DND-41 (cell line): ENCODE measurements at regions not wholly inside any gene's neighbourhood (a gene's known extent, or its start where the extent isn't known, plus 50 kb on each side); places are given as distances from the start of the nearest gene placed in this dataset.

ENCODE experiments used
- EZH2 ChIP-seq: IDR thresholded peaks from 3 replicates; pipeline ENCODE4 v1.6.1; 2012; ENCODE audit warnings: borderline replicate concordance, low read depth, mild to moderate bottlenecking, moderate library complexity, low read length, inconsistent platforms; ENCODE audit not compliant: severe bottlenecking
- TF ChIP-seq, protein P1 (sequence below): IDR thresholded peaks from 2 replicates; pipeline ENCODE4 v1.5.1; 2012; ENCODE audit warnings: borderline replicate concordance, low read length, moderate library complexity, mild to moderate bottlenecking; ENCODE audit not compliant: poor library complexity, severe bottlenecking; ENCODE audit errors: extremely low read depth

DNA sequence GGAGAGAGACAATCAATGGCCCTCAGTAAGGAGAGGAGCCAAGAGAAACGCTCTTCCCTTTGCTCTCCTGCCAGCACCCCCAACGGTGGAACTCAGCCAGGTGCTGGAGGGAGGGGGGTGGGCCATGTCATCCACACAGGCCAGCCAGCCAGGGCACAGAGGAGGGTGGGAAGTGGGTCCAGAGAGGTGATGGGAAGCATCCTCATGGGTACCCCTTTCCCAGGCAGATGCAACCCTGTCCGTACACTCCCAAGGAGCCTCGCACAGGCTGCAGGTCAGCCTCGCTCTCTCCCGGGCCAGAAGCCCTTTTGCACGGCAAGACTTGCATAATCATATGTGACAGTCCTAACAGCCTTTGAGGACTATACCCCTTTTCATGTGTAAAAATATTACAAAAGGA, 142.0 kb upstream of the NAMPT start:
- TF ChIP-seq, protein P1, sequence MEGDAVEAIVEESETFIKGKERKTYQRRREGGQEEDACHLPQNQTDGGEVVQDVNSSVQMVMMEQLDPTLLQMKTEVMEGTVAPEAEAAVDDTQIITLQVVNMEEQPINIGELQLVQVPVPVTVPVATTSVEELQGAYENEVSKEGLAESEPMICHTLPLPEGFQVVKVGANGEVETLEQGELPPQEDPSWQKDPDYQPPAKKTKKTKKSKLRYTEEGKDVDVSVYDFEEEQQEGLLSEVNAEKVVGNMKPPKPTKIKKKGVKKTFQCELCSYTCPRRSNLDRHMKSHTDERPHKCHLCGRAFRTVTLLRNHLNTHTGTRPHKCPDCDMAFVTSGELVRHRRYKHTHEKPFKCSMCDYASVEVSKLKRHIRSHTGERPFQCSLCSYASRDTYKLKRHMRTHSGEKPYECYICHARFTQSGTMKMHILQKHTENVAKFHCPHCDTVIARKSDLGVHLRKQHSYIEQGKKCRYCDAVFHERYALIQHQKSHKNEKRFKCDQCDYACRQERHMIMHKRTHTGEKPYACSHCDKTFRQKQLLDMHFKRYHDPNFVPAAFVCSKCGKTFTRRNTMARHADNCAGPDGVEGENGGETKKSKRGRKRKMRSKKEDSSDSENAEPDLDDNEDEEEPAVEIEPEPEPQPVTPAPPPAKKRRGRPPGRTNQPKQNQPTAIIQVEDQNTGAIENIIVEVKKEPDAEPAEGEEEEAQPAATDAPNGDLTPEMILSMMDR = no peak
- no peak for TF ChIP-seq EZH2
